Keratinocyte (primary cell): ENCODE measurements at regions not wholly inside any gene's neighbourhood (a gene's known extent, or its start where the extent isn't known, plus 50 kb on each side); places are given as distances from the start of the nearest gene placed in this dataset.

Source experiments
- DNase-seq: peaks from one replicate; pipeline ENCODE4 v3.0.0-alpha.2; 2011; ENCODE audit warnings: low read depth, missing footprints, low spot score
- FAIRE-seq: peaks from 2 replicates; lab custom pipeline; 2011; peaks lifted over from hg19 to GRCh38; lab: Jason Lieb, UNC
- H2AFZ ChIP-seq: 2 replicates; pipeline ENCODE4 v1.6.0; 2012; ENCODE audit warnings: low read length, control low read depth, inconsistent platforms; ENCODE audit not compliant: control insufficient read depth
- H3K27ac ChIP-seq: 2 replicates; pipeline ENCODE4 v1.5.1; 2011; ENCODE audit warnings: low read length; ENCODE audit not compliant: control insufficient read depth, insufficient read depth
- H3K27me3 ChIP-seq: 3 replicates; pipeline ENCODE4 v1.6.0; 2011; ENCODE audit warnings: low read length; ENCODE audit not compliant: control insufficient read depth, insufficient read depth; ENCODE audit errors: extremely low read depth
- H3K36me3 ChIP-seq, 2 experiments: 2 replicates in 1 of 2; 3 replicates in 1 of 2; pipeline ENCODE4 v1.5.1; 2011; ENCODE audit warnings: low read length in 2 of 2, mild to moderate bottlenecking in 1 of 2; ENCODE audit not compliant: control insufficient read depth in 2 of 2, insufficient read depth in 2 of 2; ENCODE audit errors: extremely low read depth in 1 of 2
- H3K4me1 ChIP-seq: 3 replicates; pipeline ENCODE4 v1.5.1; 2011; ENCODE audit warnings: low read length; ENCODE audit not compliant: control insufficient read depth, insufficient read depth; ENCODE audit errors: extremely low read depth
- H3K4me2 ChIP-seq: 3 replicates; pipeline ENCODE4 v1.6.0; 2011; ENCODE audit warnings: low read depth, low read length; ENCODE audit not compliant: control insufficient read depth, insufficient read depth; ENCODE audit errors: extremely low read depth
- H3K4me3 ChIP-seq, 3 experiments: fragments of 200-600 bp in 1 of 3; sonication (generic) in 1 of 3; 2 replicates in 2 of 3; 3 replicates in 1 of 3; pipeline ENCODE4 v1.5.1; 2011 to 2016; ENCODE audit warnings: low read length in 3 of 3, mild to moderate bottlenecking in 3 of 3, control low read depth in 2 of 3, inconsistent platforms in 1 of 3, low read depth in 1 of 3, mixed read lengths in 1 of 3, mixed run types in 1 of 3, moderate library complexity in 1 of 3; ENCODE audit not compliant: control insufficient read depth in 2 of 3, insufficient read depth in 2 of 3; ENCODE audit errors: extremely low read depth in 1 of 3
- H3K79me2 ChIP-seq: 2 replicates; pipeline ENCODE4 v1.6.0; 2012; ENCODE audit warnings: low read length; ENCODE audit not compliant: control insufficient read depth, insufficient read depth
- H3K9ac ChIP-seq: 3 replicates; pipeline ENCODE4 v1.6.0; 2011; ENCODE audit warnings: low read length; ENCODE audit not compliant: control insufficient read depth, insufficient read depth; ENCODE audit errors: extremely low read depth
- H3K9me1 ChIP-seq: 3 replicates; pipeline ENCODE4 v1.6.0; 2011; ENCODE audit warnings: low read length; ENCODE audit not compliant: control insufficient read depth, insufficient read depth; ENCODE audit errors: extremely low read depth
- H3K9me3 ChIP-seq: 2 replicates; pipeline ENCODE4 v1.5.1; 2012; ENCODE audit warnings: low read depth, low read length; ENCODE audit not compliant: control insufficient read depth
- H4K20me1 ChIP-seq: 3 replicates; pipeline ENCODE4 v1.6.0; 2011; ENCODE audit warnings: low read length; ENCODE audit not compliant: control insufficient read depth, insufficient read depth; ENCODE audit errors: extremely low read depth
- EZH2 ChIP-seq: IDR thresholded peaks from one replicate; pipeline ENCODE4 v1.6.1; 2012; ENCODE audit warnings: inconsistent platforms, mild to moderate bottlenecking, low read length, moderate library complexity
- dilution Hi-C: fragments of 300-500 bp; cut with MboI; formaldehyde crosslinking; loops from one replicate; pipeline ENCODE4 v1.7.0; 2020; ENCODE audit warnings: low sequenced_read_pairs; ENCODE audit not compliant: extremely low pct_ligation_motif_present
- TF ChIP-seq, protein P1 (sequence below), 3 experiments: IDR thresholded peaks in 1 of 3; conservative IDR thresholded peaks in 1 of 3; optimal IDR thresholded peaks in 1 of 3; 2 replicates in 2 of 3; 3 replicates in 1 of 3; pipeline versions ENCODE3 to v1.5.1; 2011; ENCODE audit warnings: low read length in 3 of 3, mild to moderate bottlenecking in 3 of 3, moderate library complexity in 2 of 3, control low read depth in 1 of 3, inconsistent platforms in 1 of 3; ENCODE audit not compliant: insufficient read depth in 2 of 3; ENCODE audit errors: extremely low read depth in 1 of 3

- no peak overlapping the region for H3K4me2 ChIP-seq
- TF ChIP-seq, protein P1, sequence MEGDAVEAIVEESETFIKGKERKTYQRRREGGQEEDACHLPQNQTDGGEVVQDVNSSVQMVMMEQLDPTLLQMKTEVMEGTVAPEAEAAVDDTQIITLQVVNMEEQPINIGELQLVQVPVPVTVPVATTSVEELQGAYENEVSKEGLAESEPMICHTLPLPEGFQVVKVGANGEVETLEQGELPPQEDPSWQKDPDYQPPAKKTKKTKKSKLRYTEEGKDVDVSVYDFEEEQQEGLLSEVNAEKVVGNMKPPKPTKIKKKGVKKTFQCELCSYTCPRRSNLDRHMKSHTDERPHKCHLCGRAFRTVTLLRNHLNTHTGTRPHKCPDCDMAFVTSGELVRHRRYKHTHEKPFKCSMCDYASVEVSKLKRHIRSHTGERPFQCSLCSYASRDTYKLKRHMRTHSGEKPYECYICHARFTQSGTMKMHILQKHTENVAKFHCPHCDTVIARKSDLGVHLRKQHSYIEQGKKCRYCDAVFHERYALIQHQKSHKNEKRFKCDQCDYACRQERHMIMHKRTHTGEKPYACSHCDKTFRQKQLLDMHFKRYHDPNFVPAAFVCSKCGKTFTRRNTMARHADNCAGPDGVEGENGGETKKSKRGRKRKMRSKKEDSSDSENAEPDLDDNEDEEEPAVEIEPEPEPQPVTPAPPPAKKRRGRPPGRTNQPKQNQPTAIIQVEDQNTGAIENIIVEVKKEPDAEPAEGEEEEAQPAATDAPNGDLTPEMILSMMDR (optimal IDR thresholded peaks at IDR 0.05 in 1 of 3, IDR thresholded peaks at IDR 0.05 in 1 of 3, conservative IDR thresholded peaks at IDR 0.05 in 1 of 3; ENCODE audit: extremely low read depth in 1 of 3, insufficient read depth in 2 of 3, low read length in 3 of 3): no peak
- TF ChIP-seq EZH2: no peak
- no peak overlapping the region for H3K9ac ChIP-seq
- no peak overlapping the region for H3K4me3 ChIP-seq
- FAIRE-seq: no peak
- H3K27ac ChIP-seq: no peak overlapping the region
- no peaks in the 10 kb centered on the region for H3K4me1 ChIP-seq
- no peaks in the 10 kb centered on the region for H4K20me1 ChIP-seq
- no peaks in the 10 kb centered on the region for H3K27me3 ChIP-seq
- no peaks in the 10 kb centered on the region for H3K9me3 ChIP-seq
- dilution Hi-C loops: no loop called here
- H3K79me2 ChIP-seq: no peaks in the 10 kb centered on the region
- no peaks in the 10 kb centered on the region for H3K9me1 ChIP-seq
- H3K36me3 ChIP-seq: no peaks in the 10 kb centered on the region
- H2AFZ ChIP-seq: no peak overlapping the region
- DNase-seq: no peak
Observed at GRCh38 chr6:85241498-85242052, 208.3 kb upstream of the NT5E start.

DNA sequence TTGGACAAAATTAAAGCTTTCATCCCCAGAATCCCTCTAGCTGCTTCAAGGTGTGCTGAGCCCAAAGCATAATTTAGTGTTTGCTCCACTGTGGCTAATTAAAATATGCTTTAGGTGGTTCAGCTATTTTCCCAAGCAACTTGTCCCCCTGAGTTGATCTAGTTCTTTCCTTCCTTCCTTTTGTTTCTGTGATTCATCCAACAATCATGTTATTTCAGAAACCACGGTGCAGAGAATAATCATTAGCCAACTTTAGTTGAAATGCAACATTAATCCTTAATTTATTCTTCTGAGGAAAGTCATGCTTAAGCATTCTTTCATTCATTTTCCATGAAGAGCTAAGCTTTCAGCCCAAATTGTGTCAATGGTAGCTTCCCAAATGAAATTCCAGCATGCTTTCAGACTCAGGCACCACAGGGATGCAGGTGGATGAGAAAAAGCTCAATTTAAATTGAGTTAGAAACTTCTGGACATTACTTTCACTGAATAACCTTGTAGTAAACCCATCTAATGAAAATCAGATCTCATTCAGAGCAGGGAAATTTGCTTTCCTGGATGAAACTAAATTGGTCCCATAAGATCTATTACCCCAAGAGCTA, 209.0 kb upstream of the NT5E start:
- H3K9ac ChIP-seq: no peak overlapping the region
- no peaks in the 10 kb centered on the region for H3K27me3 ChIP-seq
- H3K9me1 ChIP-seq: no peaks in the 10 kb centered on the region
- H3K9me3 ChIP-seq: no peaks in the 10 kb centered on the region
- H3K4me2 ChIP-seq: no peak overlapping the region
- H3K4me3 ChIP-seq: no peak overlapping the region
- H3K36me3 ChIP-seq: no peaks in the 10 kb centered on the region
- no peak for DNase-seq
- H3K27ac ChIP-seq: no peak overlapping the region
- H4K20me1 ChIP-seq: no peaks in the 10 kb centered on the region
- H3K4me1 ChIP-seq: no peaks in the 10 kb centered on the region
- FAIRE-seq: no peak
- TF ChIP-seq EZH2: no peak
- TF ChIP-seq, protein P1 (optimal IDR thresholded peaks at IDR 0.05 in 1 of 3, IDR thresholded peaks at IDR 0.05 in 1 of 3, conservative IDR thresholded peaks at IDR 0.05 in 1 of 3; ENCODE audit: extremely low read depth in 1 of 3, insufficient read depth in 2 of 3, low read length in 3 of 3): no peak
- no peaks in the 10 kb centered on the region for H3K79me2 ChIP-seq
- dilution Hi-C loops: no loop called here
- no peak overlapping the region for H2AFZ ChIP-seq
